Activated naive CD8-positive, alpha-beta T cell treated with anti-CD3 and anti-CD28 coated beads, Interleukin-2, amount 10 ng/mL, durations not matched to agents 7 days and 5 days (primary cell): ENCODE measurements at regions not wholly inside any gene's neighbourhood (a gene's known extent, or its start where the extent isn't known, plus 50 kb on each side); places are given as distances from the start of the nearest gene placed in this dataset.
"Not testable (repeated sequence)": the region's sequence is repeated elsewhere in the genome, so short reads cannot be mapped to it uniquely, and the experiment has no call there.

Experiments used
- ATAC-seq: fragments of 150-1000 bp; cut with Tn5 transposase; one replicate; pipeline ENCODE4 v1.10.0; 2021; ENCODE audit warnings: low read depth, moderate library complexity
- POLR2A ChIA-PET: fragments of 350-600 bp; sonication (Branson Sonifier 250); formaldehyde crosslinking; loops from one replicate; lab custom pipeline; 2021; ENCODE audit warnings: antibody characterized with exemption; lab: Charles Lee
- DNase-seq: peaks from one replicate; pipeline ENCODE4 v3.0.0; 2021
- H3K27ac Mint-ChIP-seq: one replicate; pipeline ENCODE4 v1.8.0; 2022; ENCODE audit warnings: mild to moderate bottlenecking, mixed read lengths
- H3K27me3 Mint-ChIP-seq: one replicate; pipeline ENCODE4 v1.8.0; 2022; ENCODE audit warnings: mild to moderate bottlenecking, moderate library complexity, mixed read lengths
- H3K36me3 Mint-ChIP-seq: one replicate; pipeline ENCODE4 v1.8.0; 2021; ENCODE audit warnings: mild to moderate bottlenecking, mixed read lengths
- H3K4me1 Mint-ChIP-seq: one replicate; pipeline ENCODE4 v1.8.0; 2021; ENCODE audit warnings: mixed read lengths
- H3K4me3 Mint-ChIP-seq: one replicate; pipeline ENCODE4 v1.8.0; 2022; ENCODE audit warnings: mild to moderate bottlenecking, moderate library complexity, mixed read lengths
- H3K9me3 Mint-ChIP-seq: one replicate; pipeline ENCODE4 v1.8.0; 2021; ENCODE audit warnings: mixed read lengths

DNA sequence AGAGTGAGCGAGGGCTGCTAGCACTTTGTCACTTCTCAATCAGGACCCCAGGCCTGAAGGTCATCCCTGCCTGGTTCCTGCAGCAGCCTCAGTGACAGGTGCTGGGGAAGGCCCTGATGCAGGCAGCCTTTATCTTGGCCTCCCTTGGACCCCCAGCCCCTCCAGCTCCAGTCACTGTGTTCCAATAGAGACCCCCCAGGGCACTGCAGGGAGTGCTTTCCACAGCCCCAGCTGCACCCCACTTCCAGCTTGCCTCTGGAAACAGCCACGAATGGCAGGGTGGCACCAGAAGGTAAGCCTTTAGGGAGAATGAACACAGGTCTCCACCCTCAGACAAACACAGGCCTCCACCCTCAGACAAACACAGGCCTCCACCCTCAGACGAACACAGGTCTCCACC lies 241.6 kb upstream of the SGCG start:
- Mint-ChIP-seq H3K36me3 (no peaks in the 10 kb centered on the region), H3K4me1 (no peaks in the 10 kb centered on the region), H3K4me3 (no peak overlapping the region), H3K9me3 (no peaks in the 10 kb centered on the region), H3K27ac (no peak overlapping the region), H3K27me3 (no peaks in the 10 kb centered on the region)
- no peak for ATAC-seq
- DNase-seq: no peak
- POLR2A ChIA-PET: no interaction called here

DNA sequence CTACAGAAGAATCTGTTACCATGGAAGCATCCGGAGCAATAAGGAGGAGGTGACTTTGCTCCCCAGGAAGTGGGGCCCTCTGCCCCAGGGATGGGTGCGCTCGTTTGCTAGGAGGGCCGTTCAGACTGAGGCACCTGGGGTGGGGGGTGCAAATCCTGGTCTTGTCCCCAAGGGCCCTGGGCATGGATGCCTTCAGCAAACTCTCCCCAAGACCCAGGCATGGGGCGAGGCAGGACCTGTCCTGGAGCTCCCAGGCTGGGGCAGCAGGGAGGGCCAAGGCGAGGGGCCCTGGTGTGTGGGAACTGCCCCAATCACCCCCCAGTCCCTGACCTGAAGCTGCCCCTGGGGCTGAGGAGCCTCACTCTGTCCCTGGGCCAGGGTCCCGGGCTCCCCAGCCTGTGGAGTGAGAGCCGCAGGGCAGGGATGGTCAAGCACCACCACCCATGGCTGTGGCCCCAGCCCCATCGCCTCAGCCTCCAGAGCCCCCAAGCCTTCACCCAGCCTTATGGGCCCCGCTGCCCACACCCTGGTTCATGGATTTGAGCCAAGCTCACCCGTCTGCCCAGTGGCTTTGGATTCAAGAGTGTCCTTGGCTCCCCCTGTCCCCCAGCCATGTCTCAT lies 240.6 kb upstream of the SGCG start:
- POLR2A ChIA-PET: no interaction called here
- Mint-ChIP-seq H3K27ac (no peak overlapping the region), H3K9me3 (no peaks in the 10 kb centered on the region), H3K4me1 (no peaks in the 10 kb centered on the region), H3K4me3 (no peak overlapping the region), H3K27me3 (no peaks in the 10 kb centered on the region), H3K36me3 (no peaks in the 10 kb centered on the region)
- ATAC-seq (no peak), DNase-seq (no peak)

DNA sequence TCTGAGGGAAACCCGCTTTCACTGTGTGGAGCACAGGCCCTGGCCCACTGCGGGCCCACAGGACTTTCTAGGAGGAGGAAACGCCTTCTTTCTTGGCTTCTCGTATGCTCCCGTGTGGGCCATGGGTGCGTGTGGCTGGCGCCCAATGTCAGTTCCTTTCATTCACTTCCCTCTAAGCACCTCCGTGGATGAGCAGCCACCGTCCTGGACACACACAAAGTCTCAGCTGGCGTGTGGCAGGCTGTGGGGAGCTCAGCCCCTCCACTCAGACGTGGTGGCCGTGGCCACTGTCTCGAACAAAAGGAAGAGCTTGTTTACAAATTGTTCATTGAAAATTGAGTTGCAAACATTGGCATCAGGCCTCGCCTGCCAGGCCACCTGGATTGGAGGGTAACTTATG lies 240.0 kb upstream of the SGCG start:
- DNase-seq (no peak), ATAC-seq (no peak)
- H3K27ac Mint-ChIP-seq: no peak overlapping the region
- no peaks in the 10 kb centered on the region for H3K36me3 Mint-ChIP-seq
- no peak overlapping the region for H3K4me3 Mint-ChIP-seq
- no peaks in the 10 kb centered on the region for H3K9me3 Mint-ChIP-seq
- POLR2A ChIA-PET: no interaction called here
- H3K4me1 Mint-ChIP-seq: no peaks in the 10 kb centered on the region
- no peaks in the 10 kb centered on the region for H3K27me3 Mint-ChIP-seq

DNA sequence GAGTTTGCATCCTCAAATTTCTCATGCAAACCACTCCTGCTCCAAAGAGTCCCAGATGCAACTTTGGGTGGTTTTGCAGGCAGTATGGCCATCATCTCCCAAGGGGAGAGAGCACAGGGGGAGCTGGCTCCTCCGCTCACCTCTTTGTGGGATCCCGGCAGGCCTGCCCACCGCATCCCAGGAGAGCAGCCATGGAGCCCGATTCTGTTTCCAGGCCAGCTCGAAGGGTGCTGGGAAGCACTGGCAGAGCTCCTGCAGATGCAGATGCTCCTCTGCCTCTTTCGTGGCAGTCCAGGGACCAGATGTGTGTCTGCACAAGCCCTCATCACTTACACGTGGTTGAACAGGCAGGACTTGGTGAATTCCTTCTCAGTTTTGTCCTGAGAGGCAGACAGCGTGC lies 239.3 kb upstream of the SGCG start:
- H3K27ac Mint-ChIP-seq, H3K4me1 Mint-ChIP-seq, H3K4me3 Mint-ChIP-seq, POLR2A ChIA-PET, ATAC-seq, H3K9me3 Mint-ChIP-seq, H3K27me3 Mint-ChIP-seq, H3K36me3 Mint-ChIP-seq, DNase-seq: not testable (repeated sequence)

DNA sequence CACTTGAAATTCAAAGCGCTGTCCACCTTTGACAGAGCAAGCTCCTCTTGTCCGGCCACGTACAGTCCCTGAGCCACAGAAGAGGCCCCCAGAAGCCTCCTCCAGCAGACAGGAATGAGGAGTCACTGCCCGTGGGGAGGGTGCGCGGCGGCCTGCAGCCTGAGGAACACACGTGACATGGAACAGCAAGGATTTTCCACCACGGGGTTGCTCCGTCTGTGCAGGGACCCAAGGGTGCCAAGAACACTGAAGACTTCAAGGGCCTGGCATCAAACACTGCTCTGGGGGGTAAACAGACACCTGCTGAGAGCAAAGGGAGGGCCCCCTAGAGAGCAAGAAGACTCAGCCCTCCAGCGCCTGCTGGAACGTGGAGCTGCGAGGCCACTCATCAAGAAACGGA lies 237.9 kb upstream of the SGCG start:
- H3K36me3 Mint-ChIP-seq, H3K4me3 Mint-ChIP-seq, H3K4me1 Mint-ChIP-seq, ATAC-seq, DNase-seq, H3K9me3 Mint-ChIP-seq, POLR2A ChIA-PET, H3K27ac Mint-ChIP-seq, H3K27me3 Mint-ChIP-seq: not testable (repeated sequence)

DNA sequence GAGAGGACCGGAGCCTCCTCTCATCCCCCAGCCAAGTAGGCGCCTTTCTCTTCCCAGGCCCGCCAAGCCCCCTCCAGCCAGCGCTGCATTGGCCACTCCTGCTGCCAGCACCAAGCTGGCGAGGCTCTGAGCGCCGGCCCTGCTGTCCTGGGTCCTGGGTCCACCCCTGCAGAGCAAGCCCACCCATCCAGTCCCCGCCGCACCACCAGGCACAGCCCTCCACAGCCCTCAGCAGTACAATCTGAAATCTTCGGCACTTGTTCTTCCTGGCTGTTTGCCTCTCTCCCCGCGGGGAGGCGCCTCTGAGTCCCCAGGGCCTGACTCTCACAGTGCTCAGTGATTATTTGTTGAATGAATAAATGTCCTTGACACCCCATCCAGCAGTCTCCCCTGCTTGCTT lies 236.4 kb upstream of the SGCG start:
- DNase-seq (no peak), ATAC-seq (no peak)
- no peaks in the 10 kb centered on the region for H3K4me1 Mint-ChIP-seq
- H3K36me3 Mint-ChIP-seq: no peaks in the 10 kb centered on the region
- peaks cover 1% of the 10 kb centered on the region for H3K9me3 Mint-ChIP-seq
- H3K27ac Mint-ChIP-seq: no peak overlapping the region
- POLR2A ChIA-PET: no interaction called here
- no peak overlapping the region for H3K4me3 Mint-ChIP-seq
- H3K27me3 Mint-ChIP-seq: no peaks in the 10 kb centered on the region

DNA sequence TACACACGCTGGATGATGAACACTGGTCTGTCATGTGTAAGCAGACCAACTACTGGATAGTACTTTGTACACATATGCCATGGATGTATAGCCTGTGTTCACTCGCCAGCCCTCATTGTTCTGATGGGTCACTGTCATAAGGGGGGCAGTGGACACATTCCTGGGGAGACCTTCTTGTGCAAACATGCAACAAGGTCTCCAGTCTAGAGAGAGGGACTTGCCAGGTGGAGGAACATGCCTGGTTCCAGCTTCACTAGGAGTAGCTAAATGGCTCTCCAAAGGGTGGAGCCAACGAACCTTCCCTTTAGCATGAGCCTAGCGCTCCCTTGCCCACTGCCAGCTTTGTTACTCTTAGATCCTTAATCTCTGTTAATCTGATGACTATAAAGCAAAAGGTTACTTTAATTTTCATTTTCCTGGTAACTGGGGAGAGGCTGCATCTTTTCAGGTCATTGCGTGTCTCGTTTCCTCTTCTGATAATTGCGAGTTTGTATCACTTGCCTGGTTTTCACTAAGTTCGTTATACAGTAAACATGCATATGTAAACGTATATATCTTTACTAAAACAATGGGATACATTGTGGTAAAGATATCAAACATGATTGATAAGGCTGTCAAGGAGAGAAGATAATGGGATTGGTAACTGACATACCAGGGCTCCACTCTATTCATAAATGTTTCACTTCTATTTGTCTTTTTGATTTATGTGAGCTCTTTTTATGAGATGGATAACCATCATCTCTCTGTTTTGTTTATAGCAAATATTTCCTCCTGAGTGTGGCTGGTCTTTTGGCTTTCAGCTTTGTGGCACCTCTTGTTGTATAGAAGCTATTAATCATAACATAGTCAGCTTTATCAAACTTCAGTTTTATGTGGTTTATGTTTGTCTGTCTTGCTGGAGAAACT lies 235.2 kb upstream of the SGCG start:
- no peaks in the 10 kb centered on the region for H3K4me1 Mint-ChIP-seq
- ATAC-seq: no peak
- H3K27ac Mint-ChIP-seq: no peak overlapping the region
- no peak for DNase-seq
- no peaks in the 10 kb centered on the region for H3K27me3 Mint-ChIP-seq
- H3K36me3 Mint-ChIP-seq: no peaks in the 10 kb centered on the region
- peaks cover 1% of the 10 kb centered on the region for H3K9me3 Mint-ChIP-seq
- no peak overlapping the region for H3K4me3 Mint-ChIP-seq
- POLR2A ChIA-PET: no interaction called here

DNA sequence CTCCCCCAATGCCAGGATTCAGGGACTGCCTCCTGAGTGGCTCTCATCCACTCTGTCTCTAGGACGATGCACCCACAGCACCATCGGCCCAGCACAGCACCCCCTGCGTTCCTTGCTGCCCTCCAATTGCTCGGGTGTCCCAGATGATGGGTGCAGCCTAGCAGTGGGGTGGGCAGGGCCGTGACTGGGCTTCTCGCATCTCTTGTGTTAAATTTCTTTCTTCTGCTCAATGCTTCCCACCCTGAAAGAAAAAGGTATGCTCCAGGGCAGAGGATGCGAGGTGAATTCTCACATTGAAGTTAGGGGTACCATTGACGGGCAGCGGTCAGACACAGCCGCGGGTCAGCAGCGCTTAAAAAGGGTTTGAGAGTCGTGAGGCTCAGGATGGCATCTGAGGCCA lies 232.4 kb upstream of the SGCG start:
- H3K4me1 Mint-ChIP-seq: no peaks in the 10 kb centered on the region
- no peaks in the 10 kb centered on the region for H3K36me3 Mint-ChIP-seq
- no peak for ATAC-seq
- no peak overlapping the region for H3K4me3 Mint-ChIP-seq
- no peak for DNase-seq
- no peak overlapping the region for H3K27ac Mint-ChIP-seq
- no peaks in the 10 kb centered on the region for H3K27me3 Mint-ChIP-seq
- POLR2A ChIA-PET: no interaction called here
- H3K9me3 Mint-ChIP-seq: peaks cover 5% of the 10 kb centered on the region

DNA sequence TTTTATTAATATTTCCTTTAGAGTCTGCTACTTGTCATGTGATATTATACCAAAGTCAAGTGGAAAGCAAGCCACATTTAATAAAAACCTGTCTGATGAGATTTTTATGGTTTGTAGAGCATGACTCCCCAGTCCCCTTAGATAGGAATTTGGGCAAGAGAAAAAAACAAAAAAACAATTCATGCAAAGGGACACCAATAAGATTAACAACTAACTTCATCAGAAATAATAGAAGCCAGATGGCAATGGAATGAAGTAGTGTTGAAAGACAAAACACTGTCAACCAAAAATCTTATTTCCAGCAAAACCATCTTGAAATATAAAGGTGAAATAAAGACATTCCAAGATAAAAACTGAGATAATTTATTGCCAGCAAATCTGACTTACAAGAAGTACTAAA lies 228.8 kb upstream of the SGCG start:
- DNase-seq, H3K9me3 Mint-ChIP-seq, H3K27ac Mint-ChIP-seq, H3K36me3 Mint-ChIP-seq, POLR2A ChIA-PET, H3K4me1 Mint-ChIP-seq, H3K4me3 Mint-ChIP-seq, ATAC-seq, H3K27me3 Mint-ChIP-seq: not testable (repeated sequence)

DNA sequence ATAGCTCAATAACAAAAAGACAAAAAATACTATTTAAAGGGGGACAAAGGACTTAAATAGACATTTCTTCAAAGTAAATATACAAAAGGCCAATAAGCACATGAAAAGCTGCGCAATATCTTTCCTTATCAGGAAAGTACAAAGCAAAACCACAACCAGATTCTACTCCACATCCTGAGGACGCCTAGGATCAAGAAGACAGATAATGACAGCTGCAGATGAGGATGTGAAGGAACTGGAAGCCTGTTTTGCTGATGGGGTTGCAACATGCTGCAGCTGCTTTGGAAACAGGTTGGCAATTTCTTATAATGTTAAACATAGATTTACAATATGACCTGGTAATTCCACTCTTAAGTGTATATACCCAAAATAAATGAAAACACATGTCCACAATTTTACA lies 225.6 kb upstream of the SGCG start:
- H3K27me3 Mint-ChIP-seq, H3K27ac Mint-ChIP-seq, DNase-seq, H3K4me1 Mint-ChIP-seq, H3K36me3 Mint-ChIP-seq, POLR2A ChIA-PET, ATAC-seq, H3K4me3 Mint-ChIP-seq, H3K9me3 Mint-ChIP-seq: not testable (repeated sequence)

DNA sequence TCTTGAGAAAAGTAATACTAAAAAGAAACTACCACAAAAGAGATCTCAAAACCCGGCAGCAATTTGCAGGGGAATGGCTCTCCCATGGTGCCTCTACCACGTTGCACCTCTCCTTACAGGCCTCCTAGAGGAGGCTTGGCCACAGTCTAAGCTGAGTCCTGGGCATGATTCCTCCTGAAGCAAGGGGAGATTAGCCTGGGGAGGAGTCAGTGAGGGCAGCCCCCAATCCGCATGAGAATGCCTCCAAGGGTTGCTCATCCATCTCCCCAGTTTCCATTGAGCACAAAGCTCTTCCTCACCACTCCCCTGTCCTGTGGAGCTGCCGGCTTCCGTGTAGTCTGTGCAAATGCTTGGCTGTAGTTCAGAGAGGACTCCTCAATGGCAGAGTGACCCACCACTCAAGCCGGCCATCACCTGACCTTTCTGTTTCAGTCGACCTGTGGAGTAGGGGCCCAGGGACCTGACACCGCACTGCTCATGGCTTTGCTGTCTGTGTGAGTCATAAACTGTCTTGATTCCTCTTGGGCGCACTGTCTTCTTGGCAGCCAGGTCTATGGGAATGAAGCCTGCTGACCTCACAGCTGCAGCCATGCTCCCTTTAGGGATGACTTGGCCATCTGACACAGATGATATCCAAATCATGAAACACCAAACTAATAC lies 224.2 kb upstream of the SGCG start:
- POLR2A ChIA-PET, DNase-seq, ATAC-seq, H3K9me3 Mint-ChIP-seq, H3K27ac Mint-ChIP-seq, H3K27me3 Mint-ChIP-seq, H3K36me3 Mint-ChIP-seq, H3K4me1 Mint-ChIP-seq, H3K4me3 Mint-ChIP-seq: not testable (repeated sequence)

DNA sequence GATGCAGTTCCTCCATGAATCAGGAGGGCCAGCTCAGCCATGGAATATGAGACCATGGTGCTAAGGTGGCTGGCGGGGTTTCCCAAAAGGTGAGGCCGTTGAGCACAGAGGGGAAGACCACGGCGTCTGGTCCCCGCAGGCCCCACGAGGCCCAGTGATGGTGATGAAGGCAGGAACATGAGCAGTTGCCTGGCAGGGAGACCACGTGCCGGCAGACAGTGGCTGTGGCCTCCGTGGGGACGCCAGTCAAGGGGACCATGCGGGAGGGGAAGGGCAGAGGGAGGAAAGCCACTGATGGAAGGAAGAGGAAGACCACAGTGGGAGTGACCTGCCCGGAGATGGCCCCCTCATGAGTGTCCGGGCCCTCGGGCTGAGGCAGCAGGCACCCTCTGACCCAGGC lies 220.9 kb upstream of the SGCG start:
- H3K9me3 Mint-ChIP-seq, H3K4me3 Mint-ChIP-seq, POLR2A ChIA-PET, H3K27ac Mint-ChIP-seq, H3K4me1 Mint-ChIP-seq, DNase-seq, H3K36me3 Mint-ChIP-seq, H3K27me3 Mint-ChIP-seq, ATAC-seq: not testable (repeated sequence)

DNA sequence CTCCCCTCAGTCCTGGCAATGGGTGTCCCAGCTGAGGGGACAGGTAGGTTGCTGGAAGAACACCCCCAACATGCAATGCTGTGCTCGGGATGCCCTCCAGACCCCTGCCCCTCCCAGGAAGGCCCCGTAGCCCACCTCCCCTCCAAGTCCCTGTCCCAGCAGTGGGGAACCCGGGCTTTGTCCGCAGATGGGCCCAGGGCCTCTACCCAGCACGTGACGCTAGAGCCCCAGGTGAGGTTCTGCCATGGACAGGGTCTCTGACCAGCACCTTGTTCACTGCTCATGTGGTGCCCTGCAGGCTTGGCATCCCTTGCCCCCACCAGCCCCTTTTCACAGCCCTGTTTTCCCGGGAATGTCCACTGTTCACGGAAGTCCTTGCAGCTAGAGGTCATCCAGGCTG lies 220.0 kb upstream of the SGCG start:
- no peaks in the 10 kb centered on the region for H3K27me3 Mint-ChIP-seq
- no peak for DNase-seq
- H3K4me3 Mint-ChIP-seq: no peak overlapping the region
- H3K36me3 Mint-ChIP-seq: no peaks in the 10 kb centered on the region
- POLR2A ChIA-PET: no interaction called here
- no peak for ATAC-seq
- no peaks in the 10 kb centered on the region for H3K9me3 Mint-ChIP-seq
- no peak overlapping the region for H3K27ac Mint-ChIP-seq
- H3K4me1 Mint-ChIP-seq: no peaks in the 10 kb centered on the region

DNA sequence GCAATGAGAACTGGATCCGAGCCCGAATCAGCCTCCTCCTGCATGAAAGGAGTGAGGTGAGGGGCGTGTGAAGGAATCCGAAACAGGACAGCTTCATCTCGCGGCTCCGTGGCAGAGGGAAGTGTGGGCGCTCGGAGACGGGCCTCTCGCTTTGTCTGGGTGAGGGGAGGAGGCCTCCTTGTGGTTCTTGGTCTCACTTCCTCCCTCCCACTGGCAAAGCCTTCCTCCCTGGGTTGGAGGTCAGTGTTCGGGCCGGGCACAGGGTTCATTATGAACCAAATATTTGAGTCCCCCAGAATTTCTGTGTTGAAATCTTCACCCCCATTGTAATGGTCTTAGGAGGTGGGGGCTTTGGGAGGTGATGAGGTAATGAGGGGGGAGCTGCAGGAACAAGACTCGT lies 219.4 kb upstream of the SGCG start:
- H3K27ac Mint-ChIP-seq, POLR2A ChIA-PET, DNase-seq, H3K9me3 Mint-ChIP-seq, H3K36me3 Mint-ChIP-seq, H3K4me1 Mint-ChIP-seq, ATAC-seq, H3K27me3 Mint-ChIP-seq, H3K4me3 Mint-ChIP-seq: not testable (repeated sequence)
